ENCODE measurements at regions not wholly inside any gene's neighbourhood (a gene's known extent, or its start where the extent isn't known, plus 50 kb on each side); places are given as distances from the start of the nearest gene placed in this dataset.
"Not testable (repeated sequence)": the region's sequence is repeated elsewhere in the genome, so short reads cannot be mapped to it uniquely, and the experiment has no call there.

GRCh38 chr10:18879284-18879683, 169.3 kb upstream of the MALRD1 start:
- no peak for DNase-seq

DNA sequence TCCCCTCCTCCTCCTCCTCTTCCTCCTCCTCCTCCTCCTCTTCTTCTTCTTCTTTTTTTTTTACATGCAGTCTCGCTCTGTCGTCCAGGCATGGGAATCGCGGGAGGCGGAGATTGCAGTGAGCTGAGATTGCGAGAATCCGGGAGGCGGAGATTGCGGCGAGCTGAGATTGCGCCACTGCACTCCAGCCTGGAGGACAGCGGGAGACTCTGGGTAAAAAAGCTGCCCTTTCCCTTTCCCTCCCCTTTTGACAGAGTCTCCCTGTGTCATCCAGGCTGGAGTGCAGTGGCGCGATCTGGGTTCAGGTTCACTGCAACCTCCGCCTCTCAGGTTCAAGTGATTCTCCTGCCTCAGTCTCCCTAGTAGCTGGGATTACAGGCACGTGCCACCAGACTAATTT, 168.1 kb upstream of the MALRD1 start:
- no peak for DNase-seq

DNA sequence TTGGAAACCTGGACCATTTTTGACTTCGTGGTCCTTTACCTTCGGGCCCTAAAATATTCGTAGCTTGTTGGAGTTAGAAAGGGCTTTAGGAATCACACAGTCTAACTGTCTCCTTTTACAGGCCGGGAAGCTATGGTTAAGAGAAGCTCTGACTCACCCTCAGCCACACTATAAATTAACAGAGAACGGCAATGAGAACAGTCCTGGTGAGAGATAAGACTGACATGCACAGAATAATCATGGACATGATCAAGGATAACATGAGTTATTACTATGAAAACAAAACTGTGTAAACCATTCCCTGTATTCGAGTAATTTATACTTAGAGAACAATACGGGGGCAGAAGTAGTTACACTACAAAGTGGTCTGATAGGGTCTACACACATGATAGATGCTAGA, 162.5 kb upstream of the MALRD1 start:
- DNase-seq, result no peak

GRCh38 chr10:18906636-18907035, 142.0 kb upstream of the MALRD1 start:
- DNase-seq, result no peak

DNA sequence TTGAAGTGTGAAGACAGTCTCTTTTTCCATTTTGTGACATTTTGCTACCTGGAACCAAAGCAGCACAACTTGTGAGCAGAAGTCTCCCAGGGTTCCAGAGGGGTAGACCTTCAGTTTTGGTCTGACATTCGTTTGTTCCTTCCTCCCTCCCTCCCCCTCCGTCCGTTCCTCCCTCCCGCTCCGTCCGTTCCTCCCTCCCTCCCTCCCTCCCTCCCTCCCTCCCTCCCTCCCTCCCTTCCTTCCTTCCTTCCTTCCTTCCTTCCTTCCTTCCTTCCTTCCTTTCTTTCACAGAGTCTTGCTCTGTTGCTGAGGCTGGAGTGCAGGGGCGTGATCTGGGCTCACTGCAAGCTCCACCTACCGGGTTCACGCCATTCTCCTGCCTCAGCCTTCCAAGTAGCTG, 131.2 kb upstream of the MALRD1 start:
- DNase-seq, result not testable (repeated sequence)

- DNase-seq, result no peak
These were observed 130.1 kb upstream of the MALRD1 start for GRCh38 chr10:18918532-18918931.

DNA sequence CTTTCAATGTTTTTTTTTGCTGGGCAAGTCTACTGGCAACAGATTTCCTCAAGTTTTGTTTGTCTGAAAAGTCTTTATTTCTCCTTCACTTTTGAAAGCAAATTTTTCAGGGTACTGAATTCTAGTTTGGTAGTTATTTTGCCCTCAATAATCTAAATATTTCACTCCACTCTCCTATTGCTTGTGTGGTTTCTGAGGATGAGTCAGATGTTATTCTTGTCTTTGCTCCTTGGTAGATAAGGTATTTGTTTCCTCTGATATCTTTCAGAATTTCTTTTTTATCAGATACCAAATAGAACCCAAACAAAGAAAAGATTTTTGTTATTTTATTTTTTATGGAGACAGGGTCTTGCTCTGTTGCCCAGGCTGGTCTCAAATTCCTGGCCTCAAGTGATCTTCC, 99.2 kb upstream of the MALRD1 start:
- no peak for DNase-seq

DNA sequence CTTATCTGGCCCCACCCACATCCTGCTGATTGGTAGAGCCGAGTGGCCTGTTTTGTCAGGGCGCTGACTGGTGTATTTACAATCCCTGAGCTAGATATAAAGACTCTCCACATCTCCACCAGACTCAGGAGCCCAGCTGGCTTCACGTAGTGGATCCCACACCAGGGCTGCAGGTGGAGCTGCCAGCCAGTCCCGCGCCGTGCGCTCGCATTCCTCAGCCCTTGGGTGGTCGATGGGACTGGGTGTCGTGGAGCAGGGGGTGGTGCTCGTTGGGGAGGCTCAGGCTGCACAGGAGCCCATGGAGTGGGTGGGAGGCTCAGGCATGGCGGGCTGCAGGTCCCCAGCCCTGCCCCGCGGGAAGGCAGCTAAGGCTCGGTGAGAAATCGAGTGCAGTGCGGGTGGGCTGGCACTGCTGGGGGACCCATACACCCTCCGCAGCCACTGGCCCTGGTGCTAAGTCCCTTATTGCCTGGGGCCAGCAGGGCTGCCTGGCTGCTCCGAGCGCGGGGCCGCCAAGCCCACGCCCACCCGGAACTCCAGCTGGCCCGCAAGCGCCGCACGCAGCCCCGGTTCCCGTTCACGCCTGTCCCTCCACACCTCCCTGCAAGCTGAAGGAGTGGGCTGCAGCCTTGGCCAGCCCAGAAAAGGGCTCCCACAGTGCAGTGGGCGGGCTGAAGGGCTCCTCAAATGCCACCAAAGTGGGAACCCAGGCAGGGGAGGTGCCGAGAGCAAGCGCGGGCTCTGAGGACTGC, 97.4 kb upstream of the MALRD1 start:
- not testable (repeated sequence) for DNase-seq

DNA sequence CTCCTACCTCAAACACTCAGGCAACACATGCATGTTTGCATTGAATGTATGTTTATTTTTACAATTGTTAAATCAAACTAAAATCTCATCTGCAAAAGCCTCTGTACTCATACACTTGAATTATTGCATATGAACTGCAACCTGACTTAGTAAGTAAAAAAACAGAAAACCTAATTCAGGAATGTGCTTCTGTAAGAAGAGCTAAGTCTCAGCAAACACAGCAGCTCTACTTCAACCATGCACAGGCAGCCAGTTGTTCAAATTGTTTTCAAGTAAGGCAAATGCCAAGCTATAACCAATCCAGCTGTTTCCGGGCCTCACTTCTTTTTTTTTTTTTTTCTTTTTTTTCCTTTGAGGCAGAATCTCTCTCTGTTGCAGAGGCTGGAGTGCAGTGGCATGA, 93.5 kb upstream of the MALRD1 start:
- DNase-seq, result no peak

DNA sequence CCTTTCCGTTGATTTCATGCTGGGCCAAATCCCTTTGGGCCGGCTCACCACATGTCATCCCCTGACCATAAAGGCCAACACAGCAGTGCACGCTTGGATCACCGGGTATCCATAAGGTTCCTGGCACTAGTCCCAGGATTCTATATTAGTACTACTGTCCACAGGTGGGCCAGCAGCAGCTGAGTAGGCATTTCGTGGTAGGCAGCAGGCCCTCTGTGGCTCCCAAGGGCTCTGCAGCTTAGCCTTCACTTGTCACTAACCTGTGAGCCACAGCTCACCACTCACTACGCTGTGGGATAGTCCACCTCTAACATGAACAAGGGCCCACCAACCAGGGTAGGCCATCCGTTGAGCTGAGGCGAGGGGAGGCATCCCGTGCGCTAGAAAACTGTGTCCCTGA, 89.2 kb upstream of the MALRD1 start:
- DNase-seq, result no peak

DNA sequence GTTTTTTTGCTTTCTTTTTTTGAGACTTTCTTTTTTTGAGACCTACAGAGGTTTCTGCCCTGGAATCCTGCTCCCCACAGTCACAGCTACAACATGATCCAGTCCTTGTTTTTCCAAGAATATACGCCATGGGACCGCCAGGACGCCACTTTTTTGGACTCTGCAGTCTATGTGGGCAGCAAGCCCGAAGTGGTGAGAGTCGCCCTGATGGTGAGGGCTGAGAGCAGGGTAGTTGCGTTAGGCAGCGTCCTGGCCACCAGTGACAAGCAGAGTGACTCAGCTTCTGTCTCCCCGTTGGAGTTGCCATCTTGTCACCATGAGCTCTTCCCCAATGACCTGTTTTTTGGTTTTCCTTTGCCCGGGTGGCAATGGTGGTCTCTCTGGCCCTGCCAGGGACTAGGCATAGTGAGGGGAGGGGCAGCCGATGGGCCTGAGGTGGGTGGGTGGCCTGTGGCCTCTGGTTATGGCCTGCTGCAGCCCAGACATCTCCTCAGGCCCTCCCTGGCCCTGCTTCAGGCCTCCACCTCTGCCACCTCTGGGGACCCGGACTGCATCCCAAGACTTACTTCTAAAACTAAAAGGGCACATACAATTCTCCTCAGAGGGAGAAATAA, 88.0 kb upstream of the MALRD1 start:
- DNase-seq, result no peak

DNA sequence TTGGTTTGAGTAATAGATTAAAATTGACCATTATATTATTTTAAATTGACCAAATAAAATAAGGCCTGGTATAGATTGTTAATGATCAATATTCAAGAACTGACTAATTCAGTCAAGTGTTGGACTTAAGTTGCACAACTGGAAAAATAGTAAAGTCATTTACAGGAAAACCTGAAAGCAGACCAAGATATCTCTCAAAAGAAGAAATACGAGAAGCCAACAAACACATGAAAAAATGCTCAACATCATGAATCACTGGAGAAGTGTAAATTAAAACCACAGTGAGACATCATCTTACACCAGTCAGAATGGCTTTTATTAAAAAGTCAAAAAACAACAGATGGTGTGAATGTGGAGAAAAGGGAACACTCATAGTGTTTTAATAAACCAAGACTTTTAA, 80.4 kb upstream of the MALRD1 start:
- DNase-seq, result no peak

GRCh38 chr10:18976696-18977251, 71.8 kb upstream of the MALRD1 start:
- DNase-seq, result no peak

DNA sequence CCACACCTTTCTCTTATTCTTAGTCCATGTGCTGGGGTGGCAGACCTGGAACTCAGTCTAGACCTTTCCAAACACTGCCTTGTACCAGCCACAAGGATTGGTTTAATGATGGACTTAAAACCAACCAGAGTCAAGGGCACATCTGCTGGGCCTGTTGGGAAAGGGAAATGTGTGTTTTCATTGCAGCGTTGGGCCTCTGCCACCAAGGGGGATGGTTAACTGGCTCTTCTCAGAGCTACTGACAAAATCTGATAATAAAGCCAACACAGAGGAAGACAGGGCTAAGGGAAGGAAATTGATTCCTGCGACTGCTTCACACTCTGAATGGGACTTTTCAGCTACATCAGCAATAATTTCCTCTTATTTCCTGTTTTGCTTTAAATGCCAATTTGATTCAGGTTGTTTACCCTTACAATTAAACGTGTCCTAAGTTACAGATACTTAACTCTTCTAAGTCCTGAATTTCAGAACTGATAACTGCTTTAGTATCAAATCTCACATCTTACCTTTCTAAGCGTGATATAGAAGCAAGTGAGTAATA, 68.4 kb upstream of the MALRD1 start:
- no peak for DNase-seq

GRCh38 chr10:18984531-18984930, 64.1 kb upstream of the MALRD1 start:
- DNase-seq, result no peak

- no peak for DNase-seq
These were observed 60.3 kb upstream of the MALRD1 start for GRCh38 chr10:18988338-18988737.

All from NCI-H526 (cell line).